B cell (primary cell): ENCODE measurements at regions not wholly inside any gene's neighbourhood (a gene's known extent, or its start where the extent isn't known, plus 50 kb on each side); places are given as distances from the start of the nearest gene placed in this dataset.

Source experiments
- EZH2 ChIP-seq: IDR thresholded peaks from 2 replicates; pipeline ENCODE4 v1.6.1; 2012; ENCODE audit warnings: borderline replicate concordance, low read depth, mild to moderate bottlenecking, moderate library complexity, low read length; ENCODE audit not compliant: insufficient read depth, poor library complexity, severe bottlenecking
- TF ChIP-seq, protein P1 (sequence below): fragments of 200-600 bp; IDR thresholded peaks from one replicate; pipeline ENCODE4 v1.8.0; 2022; ENCODE audit warnings: antibody characterized with exemption, mild to moderate bottlenecking

DNA sequence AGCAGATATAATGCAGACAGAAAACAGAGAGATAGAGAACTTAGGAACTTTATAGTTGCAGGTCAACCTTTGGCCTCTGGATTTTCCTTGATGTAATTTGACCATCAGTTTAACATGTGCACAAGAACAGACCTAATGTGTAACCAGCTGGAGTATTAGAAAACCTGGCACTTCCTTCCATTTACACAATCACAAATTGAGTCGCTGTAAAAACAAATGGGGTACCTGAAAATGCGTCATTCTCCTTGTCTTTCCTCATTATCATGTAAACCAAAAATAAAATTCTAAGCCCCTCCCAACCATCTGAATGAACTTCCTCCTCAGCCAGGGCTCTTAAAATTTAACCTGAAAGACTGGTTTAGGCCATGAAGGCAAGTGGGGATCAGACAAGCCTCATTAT is 358.4 kb upstream of the MAGEB16 start:
- TF ChIP-seq, protein P1, sequence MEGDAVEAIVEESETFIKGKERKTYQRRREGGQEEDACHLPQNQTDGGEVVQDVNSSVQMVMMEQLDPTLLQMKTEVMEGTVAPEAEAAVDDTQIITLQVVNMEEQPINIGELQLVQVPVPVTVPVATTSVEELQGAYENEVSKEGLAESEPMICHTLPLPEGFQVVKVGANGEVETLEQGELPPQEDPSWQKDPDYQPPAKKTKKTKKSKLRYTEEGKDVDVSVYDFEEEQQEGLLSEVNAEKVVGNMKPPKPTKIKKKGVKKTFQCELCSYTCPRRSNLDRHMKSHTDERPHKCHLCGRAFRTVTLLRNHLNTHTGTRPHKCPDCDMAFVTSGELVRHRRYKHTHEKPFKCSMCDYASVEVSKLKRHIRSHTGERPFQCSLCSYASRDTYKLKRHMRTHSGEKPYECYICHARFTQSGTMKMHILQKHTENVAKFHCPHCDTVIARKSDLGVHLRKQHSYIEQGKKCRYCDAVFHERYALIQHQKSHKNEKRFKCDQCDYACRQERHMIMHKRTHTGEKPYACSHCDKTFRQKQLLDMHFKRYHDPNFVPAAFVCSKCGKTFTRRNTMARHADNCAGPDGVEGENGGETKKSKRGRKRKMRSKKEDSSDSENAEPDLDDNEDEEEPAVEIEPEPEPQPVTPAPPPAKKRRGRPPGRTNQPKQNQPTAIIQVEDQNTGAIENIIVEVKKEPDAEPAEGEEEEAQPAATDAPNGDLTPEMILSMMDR, result no peak
- no peak for TF ChIP-seq EZH2
